ENCODE measurements at regions not wholly inside any gene's neighbourhood (a gene's known extent, or its start where the extent isn't known, plus 50 kb on each side); places are given as distances from the start of the nearest gene placed in this dataset.
A peak's percentile ranks its signal among the peaks of the same experiment; 100 is the strongest.

DNA sequence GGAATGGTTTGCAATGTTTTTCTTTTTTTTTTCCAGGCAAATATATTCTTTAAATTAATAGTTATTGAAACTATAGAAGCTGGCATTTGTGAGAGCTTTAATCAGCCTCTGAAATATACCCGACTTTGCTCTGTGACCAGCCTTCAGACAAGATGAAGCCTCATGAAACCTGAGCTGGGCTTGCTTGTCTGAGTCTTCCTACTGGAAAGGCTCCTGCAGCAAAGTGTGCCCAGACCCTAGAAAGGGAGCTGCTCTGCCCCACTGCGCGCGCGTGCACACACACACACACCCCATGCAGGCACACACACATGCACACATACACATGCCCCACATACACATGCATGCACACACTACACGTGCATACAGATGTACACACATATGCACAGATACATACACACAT is 203.3 kb upstream of the NT5C1B start:
- Mint-ChIP-seq H3K4me1 (ENCODE audit: low read depth) (peaks cover 55% of the 10 kb centered on the region), H3K27me3 (ENCODE audit: low read depth) (no peaks in the 10 kb centered on the region), H3K36me3 (ENCODE audit: low read depth) (no peaks in the 10 kb centered on the region), H3K27ac (ENCODE audit: unreplicated experiment) (no peak overlapping the region), H3K4me3 (ENCODE audit: unreplicated experiment) (no peak overlapping the region), H3K9me3 (ENCODE audit: low read depth) (no peaks in the 10 kb centered on the region)
- TF ChIP-seq, protein P1, sequence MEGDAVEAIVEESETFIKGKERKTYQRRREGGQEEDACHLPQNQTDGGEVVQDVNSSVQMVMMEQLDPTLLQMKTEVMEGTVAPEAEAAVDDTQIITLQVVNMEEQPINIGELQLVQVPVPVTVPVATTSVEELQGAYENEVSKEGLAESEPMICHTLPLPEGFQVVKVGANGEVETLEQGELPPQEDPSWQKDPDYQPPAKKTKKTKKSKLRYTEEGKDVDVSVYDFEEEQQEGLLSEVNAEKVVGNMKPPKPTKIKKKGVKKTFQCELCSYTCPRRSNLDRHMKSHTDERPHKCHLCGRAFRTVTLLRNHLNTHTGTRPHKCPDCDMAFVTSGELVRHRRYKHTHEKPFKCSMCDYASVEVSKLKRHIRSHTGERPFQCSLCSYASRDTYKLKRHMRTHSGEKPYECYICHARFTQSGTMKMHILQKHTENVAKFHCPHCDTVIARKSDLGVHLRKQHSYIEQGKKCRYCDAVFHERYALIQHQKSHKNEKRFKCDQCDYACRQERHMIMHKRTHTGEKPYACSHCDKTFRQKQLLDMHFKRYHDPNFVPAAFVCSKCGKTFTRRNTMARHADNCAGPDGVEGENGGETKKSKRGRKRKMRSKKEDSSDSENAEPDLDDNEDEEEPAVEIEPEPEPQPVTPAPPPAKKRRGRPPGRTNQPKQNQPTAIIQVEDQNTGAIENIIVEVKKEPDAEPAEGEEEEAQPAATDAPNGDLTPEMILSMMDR (IDR thresholded peaks at IDR 0.05) = no peak
- DNase-seq (ENCODE audit: low spot score) = no peak

DNA sequence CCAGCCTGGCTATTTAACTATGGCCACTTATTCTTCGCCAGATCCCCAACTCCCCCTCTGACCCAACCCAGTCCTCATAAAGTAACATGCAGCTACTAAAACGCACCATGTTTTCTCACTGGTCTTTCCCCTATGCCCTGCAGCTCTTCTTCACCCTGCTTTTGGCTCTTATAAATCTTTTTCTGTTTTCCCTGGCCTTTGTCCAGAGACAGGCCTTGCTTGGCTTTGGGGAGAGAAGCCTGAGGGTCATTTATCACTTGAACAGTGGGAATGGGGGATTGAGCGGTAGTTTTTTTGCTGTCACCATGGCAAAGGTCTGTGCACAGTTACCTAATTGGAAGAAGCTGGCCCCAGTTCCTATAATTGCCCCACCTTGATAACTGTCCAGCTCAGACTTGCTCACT is 202.9 kb upstream of the NT5C1B start:
- DNase-seq (ENCODE audit: low spot score) = no peak
- no peaks in the 10 kb centered on the region for H3K27me3 Mint-ChIP-seq (ENCODE audit: low read depth)
- H3K36me3 Mint-ChIP-seq (ENCODE audit: low read depth) = no peaks in the 10 kb centered on the region
- H3K27ac Mint-ChIP-seq (ENCODE audit: unreplicated experiment) = peak overlapping the region; percentile 67
- no peak overlapping the region for H3K4me3 Mint-ChIP-seq (ENCODE audit: unreplicated experiment)
- H3K4me1 Mint-ChIP-seq (ENCODE audit: low read depth) = peaks cover 59% of the 10 kb centered on the region
- TF ChIP-seq, protein P1 (IDR thresholded peaks at IDR 0.05) = no peak
- H3K9me3 Mint-ChIP-seq (ENCODE audit: low read depth) = no peaks in the 10 kb centered on the region

DNA sequence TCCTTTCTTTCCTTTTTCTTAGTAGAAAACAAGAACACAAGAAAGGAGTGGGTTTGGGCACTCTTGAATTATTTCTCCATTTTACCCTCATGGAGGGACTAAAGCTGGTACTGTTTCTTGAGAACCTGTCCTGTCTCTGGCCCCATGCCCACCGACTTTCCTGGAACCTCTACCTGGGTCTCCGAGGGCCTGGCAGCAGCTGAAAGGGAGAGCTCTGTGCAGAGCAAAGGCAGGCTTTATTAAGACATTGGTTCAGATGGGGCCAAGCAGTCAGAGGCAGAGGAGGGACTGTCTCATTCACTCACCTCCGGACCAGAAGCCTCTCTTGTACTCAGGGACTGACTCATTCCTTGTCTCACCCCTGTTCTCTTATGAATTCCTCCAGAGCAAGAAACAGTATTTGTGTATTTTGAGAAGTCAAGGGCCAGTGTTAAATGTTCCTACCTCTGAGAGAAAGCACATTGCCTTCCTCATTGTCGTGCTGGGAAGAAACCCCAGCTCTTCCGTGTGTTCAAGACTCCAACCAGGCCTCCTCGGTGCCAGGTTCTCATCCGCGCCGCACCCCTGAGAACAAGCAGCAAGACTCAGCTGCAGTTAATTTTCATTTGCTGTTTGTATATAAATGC is 201.9 kb upstream of the NT5C1B start:
- Mint-ChIP-seq H3K4me1 (ENCODE audit: low read depth) (peaks cover 59% of the 10 kb centered on the region), H3K27ac (ENCODE audit: unreplicated experiment) (peak overlapping the region; percentile 68), H3K4me3 (ENCODE audit: unreplicated experiment) (no peak overlapping the region), H3K9me3 (ENCODE audit: low read depth) (no peaks in the 10 kb centered on the region), H3K36me3 (ENCODE audit: low read depth) (no peaks in the 10 kb centered on the region), H3K27me3 (ENCODE audit: low read depth) (no peaks in the 10 kb centered on the region)
- DNase-seq (ENCODE audit: low spot score) = no peak
- TF ChIP-seq, protein P1 (IDR thresholded peaks at IDR 0.05) = no peak

DNA sequence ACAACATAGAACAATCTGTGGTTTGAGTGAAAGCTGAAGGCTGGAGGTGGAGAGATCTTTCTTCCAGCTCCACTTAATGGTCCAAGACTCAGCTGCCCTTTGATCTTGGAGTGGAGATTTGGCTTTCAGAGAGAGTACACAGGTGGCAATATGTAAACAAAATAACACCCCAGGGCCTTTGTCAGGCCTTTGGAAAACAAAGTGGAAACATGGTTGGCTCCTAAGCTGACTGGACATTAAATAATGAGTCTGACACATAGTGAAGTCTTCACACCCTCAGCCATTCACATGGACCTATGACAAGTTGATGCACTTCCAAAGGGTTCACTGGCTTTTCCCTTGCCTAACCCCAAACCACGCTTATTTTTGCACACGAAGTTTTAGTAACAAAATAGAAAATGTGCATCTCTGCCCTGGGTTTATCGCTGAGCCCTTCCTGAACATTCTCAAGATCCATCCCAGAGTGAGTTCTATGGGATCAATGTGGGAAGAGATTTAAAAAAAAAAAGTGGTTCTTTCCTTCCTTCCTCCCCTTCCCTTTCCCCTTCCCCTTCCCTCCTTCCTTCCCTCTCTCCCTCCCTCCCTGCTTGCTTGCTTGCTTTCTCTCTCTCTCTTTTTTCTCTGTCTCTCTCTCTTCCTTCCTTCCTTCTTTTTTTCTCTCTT is 201.3 kb upstream of the NT5C1B start:
- Mint-ChIP-seq H3K27me3 (ENCODE audit: low read depth) (no peaks in the 10 kb centered on the region), H3K9me3 (ENCODE audit: low read depth) (peaks cover 4% of the 10 kb centered on the region), H3K4me1 (ENCODE audit: low read depth) (peaks cover 54% of the 10 kb centered on the region), H3K4me3 (ENCODE audit: unreplicated experiment) (no peak overlapping the region), H3K27ac (ENCODE audit: unreplicated experiment) (no peak overlapping the region), H3K36me3 (ENCODE audit: low read depth) (no peaks in the 10 kb centered on the region)
- TF ChIP-seq, protein P1 (IDR thresholded peaks at IDR 0.05) = no peak
- no peak for DNase-seq (ENCODE audit: low spot score)

DNA sequence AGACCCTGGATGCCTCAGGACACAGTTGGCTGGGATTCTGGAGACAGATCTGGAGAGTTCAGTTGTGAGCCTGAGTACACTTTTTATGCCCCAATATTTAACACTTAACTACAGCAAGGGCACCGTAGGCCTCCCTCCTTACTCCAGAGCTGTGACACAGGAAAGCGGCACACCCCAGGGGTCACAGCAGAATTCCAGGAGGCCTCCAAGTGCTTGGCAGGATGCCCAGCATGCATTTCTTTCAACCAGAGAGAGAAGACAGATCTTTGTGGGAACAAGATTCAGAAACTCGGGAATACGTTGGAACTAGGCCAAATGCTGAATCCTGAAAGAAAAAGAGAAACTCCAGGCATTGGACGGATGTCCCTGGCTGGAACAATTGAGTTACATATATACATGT is 199.2 kb upstream of the NT5C1B start:
- peaks cover 54% of the 10 kb centered on the region for H3K4me1 Mint-ChIP-seq (ENCODE audit: low read depth)
- TF ChIP-seq, protein P1 (IDR thresholded peaks at IDR 0.05) = no peak
- H3K27ac Mint-ChIP-seq (ENCODE audit: unreplicated experiment) = peak overlapping the region; percentile 88
- peaks cover 14% of the 10 kb centered on the region for H3K9me3 Mint-ChIP-seq (ENCODE audit: low read depth)
- DNase-seq (ENCODE audit: low spot score) = no peak
- H3K27me3 Mint-ChIP-seq (ENCODE audit: low read depth) = no peaks in the 10 kb centered on the region
- no peak overlapping the region for H3K4me3 Mint-ChIP-seq (ENCODE audit: unreplicated experiment)
- H3K36me3 Mint-ChIP-seq (ENCODE audit: low read depth) = no peaks in the 10 kb centered on the region
